Amygdala (tissue), 56 donors: ENCODE measurements at regions not wholly inside any gene's neighbourhood (a gene's known extent, or its start where the extent isn't known, plus 50 kb on each side); places are given as distances from the start of the nearest gene placed in this dataset.
A peak's percentile ranks its signal among the peaks of the same experiment; 100 is the strongest.
"Not testable (repeated sequence)": the region's sequence is repeated elsewhere in the genome, so short reads cannot be mapped to it uniquely, and the experiment has no call there.

ENCODE experiments used
- DNase-seq, 56 donors: peaks; one replicate each; lab custom pipeline; 2025; lab: John Stamatoyannopoulos, UW

DNA sequence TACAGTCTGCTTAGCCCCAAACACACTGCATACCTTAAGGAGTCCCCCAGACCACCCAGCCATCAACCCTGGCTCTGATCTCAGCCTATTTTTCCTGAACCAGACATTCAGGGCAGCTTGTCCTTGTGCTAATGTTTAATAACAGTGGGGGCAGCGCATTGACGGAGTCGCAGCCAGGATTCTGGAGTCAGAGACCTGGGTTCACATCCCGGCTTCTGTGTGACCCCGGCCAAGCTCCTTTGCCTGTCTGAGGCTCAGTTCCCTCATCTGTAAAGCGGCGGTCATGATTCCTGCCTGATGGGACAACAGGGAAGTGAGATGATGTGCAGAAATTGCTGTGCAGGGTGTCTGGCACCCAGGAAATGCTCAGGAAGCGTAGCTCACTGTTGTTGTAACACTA, 63.1 kb downstream of the MATN1 start:
- no peak for DNase-seq

DNA sequence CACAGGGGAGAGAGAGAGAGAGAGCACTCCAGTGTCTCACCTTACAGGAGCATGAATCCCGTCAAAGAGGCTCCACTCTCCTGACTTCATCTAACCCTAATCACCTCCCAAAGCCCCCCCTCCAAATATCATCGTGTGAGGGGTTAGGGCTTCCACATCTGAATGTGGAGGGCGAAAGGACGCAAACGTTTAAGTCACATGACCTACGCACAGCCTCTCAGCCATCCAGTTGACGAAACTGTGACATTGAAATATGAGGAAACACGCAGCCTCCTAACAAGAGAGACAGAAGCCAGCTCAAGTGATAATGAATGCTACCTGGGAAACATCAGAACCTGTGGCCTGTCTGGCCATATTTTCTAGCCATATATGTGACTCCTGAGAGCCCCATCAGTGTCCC, 63.7 kb downstream of the MATN1 start:
- no peak for DNase-seq

DNA sequence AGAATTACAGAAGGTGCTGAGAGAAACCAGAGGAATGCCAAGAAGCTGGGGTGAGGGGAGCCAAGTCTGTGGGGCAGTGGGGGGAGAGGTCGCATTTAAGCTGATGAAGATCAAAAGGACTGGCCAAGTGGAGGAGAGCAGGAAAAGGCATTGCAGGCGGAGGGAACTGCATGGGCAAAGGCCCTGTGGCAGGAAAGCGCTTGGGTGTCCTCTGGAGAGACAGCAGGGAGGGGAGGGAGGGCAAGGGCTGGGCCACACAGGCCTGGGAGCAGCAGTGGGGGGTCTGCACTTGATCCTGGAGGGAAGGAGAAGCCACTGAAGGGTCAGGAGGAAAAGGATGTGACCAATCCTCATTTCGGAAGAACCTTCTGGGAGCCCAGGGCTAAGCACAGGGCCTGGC, 65.0 kb downstream of the MATN1 start:
- DNase-seq, result not testable (repeated sequence)

DNA sequence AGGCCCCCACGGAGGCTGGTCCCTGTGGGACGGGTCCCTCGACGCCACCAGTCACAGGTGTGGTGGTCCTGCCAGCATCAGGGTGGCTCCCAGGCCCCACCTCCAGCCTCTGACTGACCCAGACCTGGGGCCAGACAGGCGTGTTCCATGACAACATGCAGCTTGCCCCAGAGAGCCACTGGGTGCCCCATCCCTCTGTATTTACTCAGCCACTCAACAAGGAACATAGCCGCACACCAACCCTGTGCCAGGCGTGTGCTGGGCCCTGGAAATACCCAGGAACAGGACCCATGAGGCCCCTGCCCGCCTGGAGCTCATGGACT, 65.4 kb downstream of the MATN1 start:
- DNase-seq, result no peak

DNA sequence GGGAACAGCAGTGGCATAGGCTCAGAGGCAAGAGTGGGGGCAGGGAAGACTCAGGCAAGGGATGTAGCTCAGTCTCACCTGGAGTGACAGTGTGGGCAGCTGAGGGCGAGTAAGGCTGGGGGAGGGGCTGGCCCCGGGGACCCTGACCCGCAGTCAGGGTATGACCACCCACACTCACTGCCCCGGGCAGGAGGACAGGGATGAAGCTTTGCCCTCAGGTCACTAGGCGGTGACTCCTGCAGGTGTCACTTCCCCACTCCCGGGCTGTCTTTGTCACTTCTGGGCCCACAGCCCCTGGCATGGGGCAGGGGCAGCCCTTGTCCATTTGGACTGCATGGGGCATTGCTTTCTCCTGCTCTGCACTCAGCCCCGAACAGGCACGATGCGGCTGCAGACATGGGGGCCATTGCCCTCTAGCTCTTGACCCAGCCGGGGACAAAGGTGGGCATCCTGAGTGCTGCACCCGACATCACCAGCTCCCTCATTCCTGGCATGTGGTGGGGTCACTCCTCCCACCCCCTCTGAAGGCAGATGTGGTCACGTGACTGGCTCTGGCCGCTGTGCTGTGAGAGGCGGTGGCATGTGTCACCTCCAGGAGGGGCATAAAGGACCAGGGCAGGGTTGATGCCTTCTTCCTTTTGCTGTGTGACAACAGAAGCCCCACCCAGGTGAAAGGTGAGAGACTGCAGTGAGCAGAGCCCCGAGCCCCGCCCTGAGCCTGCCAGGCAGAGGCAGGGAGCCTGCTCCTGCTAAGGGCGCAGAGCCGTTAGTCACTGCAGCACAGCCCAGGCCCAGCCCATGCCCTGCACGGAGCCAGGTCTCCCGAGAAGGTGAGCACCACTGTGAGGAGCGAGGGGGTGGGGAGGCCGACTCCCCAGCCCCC, 66.0 kb downstream of the MATN1 start:
- DNase-seq, result no peak

DNA sequence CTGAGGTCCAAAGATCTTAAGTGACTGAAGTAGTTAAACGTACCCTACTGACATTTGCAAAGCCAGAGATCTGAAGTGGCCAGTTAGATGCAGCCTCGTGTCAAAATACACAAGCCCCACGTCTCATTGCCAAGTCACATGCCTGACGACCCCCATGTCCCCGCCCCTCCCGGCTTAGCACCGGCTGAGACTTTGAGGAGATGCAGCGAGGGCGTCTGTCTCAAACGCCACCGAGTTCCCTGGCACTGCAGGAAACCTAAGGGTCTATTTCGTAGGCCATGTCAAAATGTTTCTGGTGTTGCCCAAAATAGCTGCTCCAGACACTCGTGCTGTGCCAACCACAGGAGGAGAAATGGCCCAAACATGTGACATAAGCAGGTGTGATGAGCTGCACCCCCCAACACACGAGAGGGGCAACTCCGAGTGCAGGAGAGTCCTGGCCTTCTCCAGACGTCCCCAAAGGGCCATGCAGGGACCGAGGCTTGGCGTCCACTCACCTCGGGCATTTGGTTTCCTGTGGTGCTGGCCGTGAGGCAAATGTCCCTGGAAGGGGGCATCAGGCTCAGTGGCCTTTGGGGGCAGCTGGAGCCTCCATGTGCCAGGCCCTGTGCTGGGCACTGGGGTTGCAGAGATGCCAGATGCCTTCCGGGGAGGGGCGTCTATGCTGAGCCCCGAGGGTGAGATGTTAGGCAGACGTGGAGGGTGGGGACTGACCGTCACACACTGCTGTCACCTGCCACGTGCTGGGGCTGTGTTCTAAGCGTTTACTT, 67.0 kb downstream of the MATN1 start:
- no peak for DNase-seq

DNA sequence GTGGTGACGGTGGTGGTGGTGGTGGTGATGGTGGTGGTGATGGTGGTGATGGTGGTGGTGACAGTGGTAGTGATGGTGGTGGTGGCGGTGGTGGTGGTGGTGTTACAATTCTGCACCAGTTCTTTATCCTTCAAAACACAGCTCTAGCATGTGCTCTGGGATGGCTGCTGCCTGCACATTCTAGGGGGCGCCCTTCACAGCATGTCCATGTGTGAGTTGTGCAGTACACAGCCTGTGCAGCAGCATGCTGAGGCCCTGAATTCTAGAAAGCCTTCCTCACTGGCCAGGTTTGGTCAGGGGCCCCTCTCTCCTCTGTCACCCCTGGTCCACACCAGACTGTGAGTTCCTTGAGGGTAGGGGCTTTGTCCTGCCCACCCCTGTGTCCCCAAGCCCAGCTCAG, 67.7 kb downstream of the MATN1 start:
- DNase-seq, result no peak

DNA sequence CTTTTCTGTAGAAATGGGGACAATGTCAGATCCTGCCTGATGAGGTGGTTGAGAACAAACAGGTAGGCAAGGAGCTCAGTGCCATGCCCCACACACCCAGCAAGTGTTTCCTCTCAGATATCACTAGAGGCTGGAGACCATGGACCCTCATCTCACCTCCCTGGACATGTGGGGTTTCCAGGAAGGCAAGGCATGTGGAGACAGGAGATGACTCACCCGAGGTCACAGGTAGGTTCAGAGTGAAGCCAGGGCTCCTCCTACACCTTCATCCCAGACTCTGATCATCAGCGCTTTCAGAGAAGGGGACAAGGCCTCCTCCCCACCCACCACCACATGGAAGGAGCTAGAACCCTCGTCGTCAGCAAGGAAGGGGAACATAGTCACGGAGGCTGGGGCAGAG, 69.2 kb downstream of the MATN1 start:
- no peak for DNase-seq

DNA sequence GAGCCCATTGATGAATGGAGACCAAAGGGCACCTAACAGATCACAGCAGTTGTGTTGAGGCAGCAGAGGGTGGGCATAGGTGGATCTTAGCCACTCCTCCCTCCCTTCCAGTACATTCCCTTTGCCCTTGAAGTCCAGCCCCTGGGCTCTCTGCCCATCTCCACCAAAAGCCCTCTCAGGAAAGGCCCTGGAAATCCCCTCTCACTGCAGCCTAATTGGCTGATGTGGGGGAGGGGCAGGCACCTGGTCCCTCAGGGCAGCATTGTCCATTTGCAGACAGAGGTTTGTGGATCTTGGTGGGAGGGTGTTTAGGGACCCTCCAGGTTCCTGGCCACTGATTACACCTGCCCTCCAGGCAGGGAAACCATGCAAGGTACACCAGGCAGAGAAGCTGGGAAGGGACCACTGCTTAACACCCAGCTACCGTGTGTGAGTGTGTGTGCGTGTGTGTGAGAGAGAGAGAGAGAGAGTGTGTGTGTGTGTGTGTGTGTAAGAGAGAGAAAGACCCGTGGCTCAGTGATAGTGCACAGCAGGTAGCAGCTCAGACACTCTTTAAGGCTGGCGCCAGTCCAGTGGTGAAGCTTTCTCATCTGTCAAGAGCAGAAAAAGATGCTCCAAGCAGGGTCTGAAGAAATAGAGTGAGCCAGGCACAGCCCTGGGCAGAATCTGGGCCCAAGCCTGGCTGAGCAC, 71.1 kb downstream of the MATN1 start:
- no peak for DNase-seq

DNA sequence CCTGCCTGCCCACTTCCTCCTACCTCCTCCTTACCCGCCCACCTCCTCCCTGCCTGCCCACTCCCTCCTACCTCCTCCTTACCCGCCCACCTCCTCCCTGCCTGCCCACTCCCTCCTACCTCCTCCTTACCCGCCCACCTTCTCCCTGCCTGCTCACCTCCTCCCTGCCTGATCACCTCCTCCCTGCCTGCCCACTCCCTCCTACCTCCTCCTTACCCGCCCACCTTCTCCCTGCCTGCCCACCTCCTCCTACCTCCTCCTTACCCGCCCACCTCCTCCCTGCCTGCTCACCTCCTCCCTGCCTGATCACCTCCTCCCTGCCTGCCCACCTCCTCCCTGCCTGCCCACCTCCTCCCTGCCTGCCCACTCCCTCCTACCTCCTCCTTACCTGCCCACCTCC, 72.0 kb downstream of the MATN1 start:
- peak in 1 of 56 donors; percentile 22 for DNase-seq

DNA sequence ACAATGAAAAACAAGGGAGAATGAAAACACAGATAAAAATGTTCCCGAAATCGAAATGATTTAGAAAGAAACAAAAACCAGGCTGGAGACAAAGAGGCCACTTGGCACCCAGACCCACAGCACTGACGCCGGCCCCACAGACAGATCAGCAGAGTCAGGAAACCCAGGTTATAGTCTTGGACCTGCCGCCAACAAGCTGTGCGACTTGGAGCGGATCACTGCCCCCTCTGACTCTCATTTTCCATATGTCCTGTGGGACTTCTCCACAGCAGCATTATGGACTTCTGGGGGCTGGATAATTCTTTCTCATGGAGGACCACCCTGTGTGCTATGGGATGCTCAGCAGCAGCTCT, 72.4 kb downstream of the MATN1 start:
- DNase-seq, result no peak

DNA sequence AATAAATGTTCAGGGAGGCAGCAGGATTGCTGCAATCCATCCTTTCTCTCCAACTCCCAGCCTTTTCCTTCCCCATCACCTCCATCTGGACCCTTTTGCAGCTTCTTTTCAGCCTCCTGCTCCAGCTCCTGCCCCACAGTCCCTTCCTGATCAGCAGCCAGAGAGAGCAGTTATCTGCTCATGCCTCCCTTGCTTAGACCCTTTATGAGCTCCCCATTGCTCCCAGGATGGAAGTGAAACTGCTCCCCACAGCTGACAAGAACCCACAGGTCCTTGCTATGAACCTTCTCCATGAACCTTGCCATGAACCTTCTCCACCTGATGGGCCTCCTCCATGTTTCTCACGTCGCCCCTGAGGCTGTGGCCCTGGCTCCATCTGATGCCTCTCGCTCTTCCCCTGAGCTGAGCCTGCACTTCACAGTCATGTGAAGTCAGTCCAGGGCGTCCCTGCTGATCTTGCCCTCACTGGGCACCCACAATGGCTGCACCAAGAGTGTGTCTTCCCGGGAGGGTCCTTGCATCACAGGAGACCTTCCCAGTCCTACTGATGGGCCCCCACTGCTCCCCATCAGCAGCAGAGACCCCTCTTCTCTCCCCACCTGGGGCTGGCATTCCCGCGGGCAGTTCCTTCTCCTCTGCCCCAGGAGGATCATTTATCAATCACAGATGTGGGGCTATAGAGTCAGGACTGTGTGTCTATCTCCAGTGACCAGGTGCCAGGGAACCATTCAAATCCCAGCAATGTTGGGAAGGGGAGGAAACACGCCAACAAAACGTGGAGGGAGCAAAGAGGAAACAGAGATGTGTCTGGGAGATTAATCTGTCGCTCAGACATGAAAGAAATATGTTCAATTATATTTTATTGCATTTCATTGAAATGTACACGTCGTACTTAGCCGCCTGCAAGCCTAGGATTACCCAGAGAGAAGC, 73.1 kb downstream of the MATN1 start:
- no peak for DNase-seq

DNA sequence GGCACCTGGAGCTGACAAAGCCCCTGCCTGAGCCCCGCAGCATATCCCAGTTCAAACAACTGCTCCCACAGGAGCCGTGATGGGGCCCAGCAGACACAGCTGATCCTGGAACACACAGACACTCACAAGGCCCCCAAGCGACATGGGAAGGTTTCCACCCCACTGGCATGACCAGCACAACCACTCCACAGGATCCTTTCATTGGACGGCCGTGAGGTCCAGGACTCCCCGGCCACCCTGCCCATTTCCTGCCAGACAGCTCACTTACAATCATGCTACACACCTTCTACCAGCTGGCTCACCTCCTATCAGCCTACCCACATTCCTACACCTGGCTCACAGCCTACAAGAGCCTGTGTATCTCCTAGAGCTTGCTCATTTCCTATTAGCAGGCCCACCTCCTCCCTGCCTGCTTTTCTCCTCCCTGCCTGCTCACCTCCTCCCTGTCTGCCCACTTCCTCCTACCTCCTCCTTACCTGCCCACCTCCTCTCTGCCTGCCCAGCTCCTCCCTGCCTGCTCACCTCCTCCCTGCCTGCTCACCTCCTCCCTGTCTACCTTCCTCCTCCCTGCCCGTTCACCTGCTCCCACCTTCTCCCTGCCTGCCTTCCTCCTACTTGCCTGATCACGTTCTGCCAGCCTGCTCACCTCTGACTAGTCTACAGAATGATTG, 73.9 kb downstream of the MATN1 start:
- DNase-seq, result no peak

DNA sequence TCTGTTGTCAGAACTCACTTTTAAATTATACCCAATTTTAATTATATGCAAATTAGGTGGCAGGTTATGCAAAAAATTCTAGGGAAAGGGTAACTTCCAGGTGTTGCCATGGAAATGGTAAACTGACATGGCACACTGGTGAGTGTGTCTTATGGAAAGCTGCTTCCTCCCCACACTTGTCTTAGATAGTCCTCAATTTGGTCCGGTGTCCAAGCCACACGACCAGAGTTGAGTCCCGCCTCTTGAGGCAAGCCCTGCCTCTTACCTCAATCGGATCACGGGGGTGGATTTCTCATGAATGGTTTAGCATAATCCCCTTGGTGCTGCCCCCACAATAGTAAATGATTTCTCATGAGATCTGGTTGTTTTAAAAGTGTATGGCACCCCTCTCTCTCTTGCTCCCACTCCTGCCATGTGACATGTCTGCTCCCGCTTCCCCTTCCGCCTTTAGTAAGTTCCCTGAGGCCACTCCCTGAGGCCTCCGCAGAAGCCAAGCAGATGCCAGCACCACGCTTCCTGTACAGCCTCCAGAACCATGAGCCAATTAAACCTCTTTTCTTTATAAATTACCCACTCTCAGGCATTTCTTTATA, 74.9 kb downstream of the MATN1 start:
- no peak for DNase-seq

DNA sequence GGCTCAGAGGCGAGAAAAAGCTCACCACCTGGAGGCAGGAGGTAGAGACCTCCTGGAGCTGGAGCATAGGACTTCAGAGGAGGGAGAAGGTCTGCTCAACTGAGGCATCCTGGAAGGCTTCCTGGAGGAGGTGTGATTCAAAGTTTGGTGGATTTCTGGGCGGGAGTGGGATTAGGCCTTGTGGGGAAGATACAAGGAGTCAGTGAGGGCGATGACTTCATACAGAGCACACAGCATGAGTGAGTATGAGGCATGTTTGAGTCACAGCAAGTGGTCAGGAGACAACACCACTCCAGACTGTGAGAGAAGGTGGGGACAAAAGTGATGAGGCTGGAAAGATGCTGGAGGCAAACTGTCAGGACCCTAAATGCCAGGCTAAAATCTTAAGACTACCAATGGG, 77.6 kb downstream of the MATN1 start:
- no peak for DNase-seq

DNA sequence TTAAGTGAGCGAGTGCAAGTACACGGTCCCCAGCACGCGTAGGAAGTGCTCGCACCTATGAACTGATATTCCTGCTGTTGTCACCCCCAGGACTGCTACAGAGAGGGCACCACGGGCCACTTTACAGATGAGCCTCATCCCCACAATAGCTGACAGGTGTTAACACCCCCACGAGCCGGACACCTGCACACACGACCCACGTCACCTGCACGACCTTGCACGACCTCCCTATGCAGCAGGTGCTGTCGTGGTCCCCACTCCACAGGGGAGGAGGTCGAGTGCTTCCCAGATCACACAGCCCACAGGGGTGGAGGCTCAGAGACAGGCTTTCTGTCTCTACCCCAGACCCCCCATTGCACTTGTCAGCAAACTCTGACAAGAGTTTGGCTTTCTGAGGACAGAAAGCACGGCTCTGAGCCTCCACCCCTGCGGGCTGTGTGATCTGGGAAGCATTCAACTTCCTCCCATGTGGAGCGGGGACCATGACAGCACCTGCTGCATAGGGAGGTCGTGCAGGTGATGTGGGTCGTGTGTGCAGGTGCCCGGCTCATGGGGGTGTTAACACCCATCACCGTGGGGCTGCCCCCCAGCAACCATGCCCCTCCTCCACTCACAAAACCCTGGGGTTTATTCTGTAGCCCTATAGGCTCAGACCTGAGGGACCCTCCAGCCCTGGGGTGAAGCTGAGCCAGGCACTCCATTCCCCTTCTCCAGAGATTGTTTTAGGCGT, 80.8 kb downstream of the MATN1 start:
- DNase-seq, result no peak

DNA sequence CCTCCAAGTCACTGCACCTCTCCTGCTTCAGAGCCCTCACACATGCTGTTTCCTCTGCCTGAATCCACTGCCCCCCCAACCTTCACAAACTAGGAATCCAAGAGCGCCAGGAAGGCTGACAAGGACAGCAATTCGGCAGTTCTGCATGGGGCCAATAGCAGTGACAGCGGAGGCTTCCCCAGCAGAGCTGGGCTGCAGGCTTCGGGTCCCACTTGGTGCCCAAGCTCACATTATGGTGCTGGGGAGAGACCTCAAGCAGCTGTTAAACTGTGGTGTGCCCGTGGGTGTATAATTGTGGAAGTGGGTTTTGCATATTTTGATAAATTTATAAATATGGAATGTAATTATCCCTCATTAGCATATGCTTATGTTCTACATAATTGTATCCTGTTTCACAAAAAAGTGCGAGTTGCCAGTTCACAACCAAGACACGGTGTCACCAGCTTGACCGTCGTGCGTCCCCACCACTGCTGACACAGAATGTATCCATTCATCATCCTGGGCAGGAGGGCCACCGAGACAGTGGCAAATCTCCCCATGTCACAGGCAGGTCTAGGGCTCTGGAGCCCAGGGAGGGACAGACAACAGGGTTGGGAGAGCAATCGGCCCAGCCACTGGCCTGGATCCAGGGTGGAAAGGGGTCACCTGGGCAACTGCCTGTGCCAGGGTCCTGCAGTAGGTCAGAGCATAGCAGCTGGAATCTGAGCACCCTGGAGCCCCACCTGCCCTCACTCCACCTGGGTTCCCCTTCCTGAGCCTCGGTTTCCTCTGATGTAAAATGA, 81.6 kb downstream of the MATN1 start:
- DNase-seq, result no peak

DNA sequence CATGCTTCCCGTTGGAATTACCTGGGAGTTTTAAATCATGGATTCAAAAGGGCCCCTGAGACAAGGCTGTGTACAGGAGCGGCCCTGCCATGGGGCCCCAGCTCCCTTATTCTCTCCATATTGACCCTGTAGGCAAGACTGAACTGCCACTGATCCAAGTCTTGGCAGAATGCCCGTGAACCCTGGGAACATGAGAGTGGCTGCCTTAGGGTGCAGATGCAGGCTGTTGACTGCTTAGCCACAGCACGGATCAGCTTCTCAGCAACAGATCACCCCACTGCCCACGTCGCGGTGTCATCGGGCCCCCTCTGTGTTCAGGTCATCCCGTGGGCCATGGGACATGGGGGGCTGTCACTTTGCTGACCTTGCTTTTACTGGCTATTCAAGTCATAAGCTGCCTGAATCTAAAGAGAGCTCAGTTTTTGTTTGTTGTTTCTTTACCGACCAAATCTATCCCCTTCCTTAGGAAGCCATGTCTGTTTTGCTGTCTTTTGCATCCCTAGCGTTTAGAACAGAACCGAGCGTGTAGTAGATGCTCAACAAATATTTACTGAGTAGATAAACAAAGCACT, 83.4 kb downstream of the MATN1 start:
- no peak for DNase-seq
